HG02973 (cell line): ENCODE measurements at regions not wholly inside any gene's neighbourhood (a gene's known extent, or its start where the extent isn't known, plus 50 kb on each side); places are given as distances from the start of the nearest gene placed in this dataset.
"Not testable (repeated sequence)": the region's sequence is repeated elsewhere in the genome, so short reads cannot be mapped to it uniquely, and the experiment has no call there.

ENCODE experiments used
- ATAC-seq: cut with Tn5 transposase; IDR thresholded peaks from one replicate; pipeline ENCODE4 v1.9.1; 2021; ENCODE audit warnings: moderate library complexity; ENCODE audit not compliant: unreplicated experiment

- ATAC-seq = no peak
Measured at GRCh38 chr12:38016602-38017001, 300.0 kb upstream of the ALG10B start.

GRCh38 chr12:38025916-38026315 lies 290.7 kb upstream of the ALG10B start:
- no peak for ATAC-seq

- ATAC-seq = no peak
Measured at GRCh38 chr12:38053113-38053512, 263.5 kb upstream of the ALG10B start.

DNA sequence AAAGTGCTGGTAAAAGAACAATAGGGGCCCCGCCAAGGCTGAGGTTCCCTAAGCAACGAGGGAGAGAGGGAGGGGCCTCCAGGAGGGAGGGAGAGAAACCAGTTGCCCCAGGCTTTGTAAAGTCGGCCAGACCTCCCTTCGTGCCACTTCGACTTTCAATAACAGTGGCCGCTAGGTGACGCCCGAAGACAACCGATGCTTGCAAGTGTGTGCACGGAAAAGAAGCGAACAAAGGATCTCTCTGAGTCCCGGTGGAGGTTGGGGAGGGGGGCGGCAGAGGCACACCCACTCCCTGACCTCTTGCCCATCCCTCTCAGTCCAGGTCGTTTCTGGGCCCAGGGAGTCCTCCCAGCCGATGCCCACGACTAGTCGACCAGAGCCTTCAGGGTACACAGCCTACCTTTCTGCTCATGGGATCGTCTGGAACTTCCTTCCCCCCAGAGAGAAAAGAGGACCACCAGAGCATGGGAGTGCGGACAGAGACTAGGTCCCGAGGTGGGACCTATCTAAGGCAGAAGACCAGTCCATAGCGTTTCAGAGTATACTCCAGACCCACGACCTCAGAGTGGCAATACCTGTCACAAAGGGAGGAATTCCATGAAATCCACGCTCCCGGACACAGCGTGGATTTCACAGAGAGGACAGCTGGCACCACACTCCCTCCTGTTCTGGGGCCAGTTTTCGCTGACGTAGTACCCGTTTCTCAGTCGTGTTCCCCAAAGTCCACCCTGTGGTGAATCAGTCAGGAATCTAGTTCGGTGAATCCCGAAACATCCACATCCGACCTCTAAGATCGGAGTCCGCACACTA lies 262.7 kb upstream of the ALG10B start:
- ATAC-seq = no peak

DNA sequence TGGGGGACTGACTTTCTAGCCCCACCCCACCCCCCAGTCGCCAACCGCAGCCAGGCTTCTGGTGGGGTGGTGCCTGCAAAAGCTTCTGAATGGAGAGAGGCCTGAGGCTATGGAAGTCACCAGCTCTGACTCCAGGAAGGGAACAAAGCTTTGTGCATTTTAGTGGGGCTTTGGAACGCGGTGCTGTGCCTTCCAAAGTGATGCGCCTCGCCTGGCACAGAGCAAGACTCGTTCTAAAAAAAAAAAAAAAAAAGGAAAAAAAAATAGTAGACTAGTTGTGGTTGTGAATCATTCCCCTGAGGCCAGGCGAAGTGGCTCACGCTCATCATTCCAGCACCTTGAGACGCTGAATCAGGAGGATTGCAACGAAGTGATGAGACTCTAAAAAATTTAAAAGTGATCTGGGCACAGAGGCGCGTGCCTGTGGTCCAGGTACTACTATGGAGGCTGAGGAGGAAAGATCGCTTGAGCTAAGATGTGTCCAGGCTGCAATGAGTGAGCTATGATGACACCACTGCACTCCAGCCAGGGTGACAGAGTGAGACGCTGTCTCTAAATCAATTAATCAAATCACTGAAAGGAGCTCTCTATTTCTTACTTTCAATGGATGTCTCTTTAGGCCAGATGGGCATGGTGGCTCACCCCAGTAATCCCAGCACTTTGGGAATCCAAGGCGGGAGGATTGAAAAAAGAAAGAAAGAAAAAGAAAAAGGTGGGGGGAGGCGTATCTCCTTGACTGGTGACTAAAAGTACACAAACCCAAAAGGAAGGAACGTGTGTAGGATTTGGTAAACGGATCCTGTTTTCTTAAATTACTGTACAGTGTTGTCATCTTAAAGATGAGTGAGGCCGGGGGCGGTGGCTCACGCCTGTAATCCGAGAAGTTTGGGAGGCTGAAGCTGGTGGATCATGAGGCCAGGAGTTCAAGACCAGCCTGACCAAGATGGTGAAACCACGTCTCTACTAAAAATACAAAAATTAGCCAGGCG lies 259.6 kb upstream of the ALG10B start:
- ATAC-seq = no peak

GRCh38 chr12:38099686-38100085 lies 216.9 kb upstream of the ALG10B start:
- ATAC-seq = no peak

DNA sequence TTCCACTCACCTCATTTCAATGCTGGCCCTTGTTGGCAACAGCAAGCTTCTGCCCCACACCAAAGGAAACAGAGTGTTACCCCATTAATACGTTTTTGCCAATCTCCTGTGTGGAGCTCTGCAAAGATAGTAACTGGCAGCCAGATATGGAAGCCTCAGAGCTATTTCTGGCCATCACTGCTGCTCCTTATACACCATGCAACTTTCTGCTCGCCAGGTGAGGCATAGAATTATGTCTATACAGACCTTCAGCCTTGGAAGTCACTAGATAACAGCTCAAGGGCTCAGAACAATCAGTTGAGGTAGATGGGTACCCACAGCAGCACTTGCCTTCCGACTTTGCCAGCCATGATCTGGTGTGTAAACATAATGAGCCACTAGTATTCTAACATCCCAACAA lies 214.8 kb upstream of the ALG10B start:
- ATAC-seq = no peak

GRCh38 chr12:38102197-38102596 lies 214.4 kb upstream of the ALG10B start:
- no peak for ATAC-seq

DNA sequence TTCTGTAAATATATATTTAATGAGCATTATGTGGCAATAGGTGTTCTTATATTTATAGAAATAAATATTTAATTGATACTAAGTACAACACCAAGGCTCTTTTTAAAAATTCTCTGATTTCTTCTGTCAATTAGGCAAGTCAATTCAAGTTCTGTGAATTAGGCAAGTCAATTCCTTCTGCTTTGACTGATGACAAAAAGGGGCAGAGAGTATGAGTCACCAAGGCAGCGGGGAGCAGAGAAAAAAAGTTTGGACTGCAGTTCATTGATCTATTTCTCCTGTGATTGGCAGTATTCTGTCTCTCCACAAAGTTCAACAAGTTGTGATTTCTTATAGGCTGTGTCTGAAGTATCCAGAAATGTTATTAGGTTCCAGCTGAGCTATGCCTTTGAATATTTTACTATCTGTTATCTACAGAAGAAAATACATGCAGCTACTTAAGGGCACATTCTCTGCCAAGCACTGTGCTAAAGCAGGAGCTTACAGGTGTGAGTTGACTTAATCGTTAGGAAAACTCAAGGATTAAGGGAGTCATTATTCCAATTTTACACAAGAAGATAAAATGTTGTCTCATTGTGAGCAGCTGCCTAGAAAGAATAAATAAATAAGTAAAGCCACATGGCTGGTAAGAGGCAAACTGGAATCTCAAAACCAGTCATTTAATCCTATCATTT lies 206.4 kb upstream of the ALG10B start:
- ATAC-seq = no peak

- ATAC-seq = no peak
Measured at GRCh38 chr12:38113991-38114390, 202.6 kb upstream of the ALG10B start.

DNA sequence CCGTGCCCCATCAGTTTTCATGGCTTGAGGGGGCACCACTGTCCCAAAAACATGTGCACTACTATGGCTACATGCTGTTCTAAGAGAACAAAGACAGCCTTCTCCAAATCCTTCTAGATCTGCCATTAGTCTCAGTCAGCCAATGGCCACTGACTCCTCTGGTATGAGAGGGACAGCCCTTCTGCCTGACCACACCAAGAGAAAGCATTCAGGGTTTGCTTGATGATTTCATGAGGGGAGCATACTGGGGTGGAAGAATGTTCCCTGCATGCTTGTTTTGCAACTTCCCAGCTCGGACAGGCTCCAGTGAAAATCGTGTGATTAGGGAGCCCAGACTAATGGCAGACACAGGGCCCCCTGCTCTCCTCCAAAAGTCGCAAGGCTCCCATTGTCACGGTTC lies 199.6 kb upstream of the ALG10B start:
- no peak for ATAC-seq

DNA sequence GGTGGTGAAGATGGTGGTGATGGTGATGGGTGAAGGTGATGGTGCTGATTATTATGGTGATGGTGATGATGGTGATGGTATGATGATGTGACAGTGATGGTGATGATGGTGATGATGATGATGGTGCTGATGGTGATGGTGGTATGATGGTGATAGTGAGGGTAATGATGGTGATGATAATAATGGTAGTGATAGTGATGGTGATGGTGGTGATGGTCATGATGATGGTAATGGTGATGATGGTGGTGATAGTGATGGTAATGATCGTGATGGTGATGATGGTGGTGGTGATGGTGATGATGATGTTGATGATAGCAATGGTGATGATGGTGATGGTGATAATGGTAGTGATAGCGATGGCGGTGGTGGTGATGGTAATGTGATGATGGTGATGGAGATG lies 197.9 kb upstream of the ALG10B start:
- no peak for ATAC-seq

- no peak for ATAC-seq
Measured at GRCh38 chr12:38120438-38120837, 196.1 kb upstream of the ALG10B start.

- ATAC-seq = not testable (repeated sequence)
Measured at GRCh38 chr12:38123028-38123427, 193.5 kb upstream of the ALG10B start.

- no peak for ATAC-seq
Measured at GRCh38 chr12:38123566-38124246, 192.9 kb upstream of the ALG10B start.

DNA sequence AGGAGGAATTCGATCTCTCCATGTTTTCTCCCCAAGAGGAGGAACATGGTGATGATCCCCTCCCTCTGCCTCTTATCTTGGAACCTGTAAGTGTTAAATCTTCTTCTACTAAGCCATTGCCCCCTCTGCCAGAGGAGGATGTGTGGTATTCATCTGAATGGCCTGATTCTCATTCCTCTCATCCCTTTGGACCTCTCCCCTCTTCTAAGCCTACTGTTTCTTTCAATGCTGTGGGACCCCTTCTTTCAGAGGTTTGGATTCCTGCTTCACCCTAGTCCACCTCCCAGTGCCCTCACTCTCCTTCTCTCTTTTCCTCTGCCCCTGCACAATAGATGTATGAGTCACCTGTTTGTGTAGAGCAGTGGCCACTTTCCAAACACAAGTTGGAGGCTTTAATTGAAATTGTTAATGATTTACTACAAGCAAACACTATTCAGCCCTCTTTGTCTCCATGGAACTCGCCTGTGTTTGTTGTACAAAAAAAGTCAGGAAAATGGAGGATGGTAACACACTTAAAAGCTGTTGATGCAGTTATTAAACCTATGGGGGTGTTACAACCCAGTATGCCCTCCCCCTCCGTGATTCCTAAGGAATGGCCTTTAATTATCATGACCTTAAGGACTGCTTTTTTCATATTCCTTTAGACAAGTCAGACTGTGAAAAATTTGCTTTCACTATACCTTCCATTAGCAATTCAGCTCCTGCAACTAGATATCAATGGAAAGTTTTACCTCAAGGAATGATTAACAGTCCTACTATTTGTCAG lies 192.1 kb upstream of the ALG10B start:
- no peak for ATAC-seq

DNA sequence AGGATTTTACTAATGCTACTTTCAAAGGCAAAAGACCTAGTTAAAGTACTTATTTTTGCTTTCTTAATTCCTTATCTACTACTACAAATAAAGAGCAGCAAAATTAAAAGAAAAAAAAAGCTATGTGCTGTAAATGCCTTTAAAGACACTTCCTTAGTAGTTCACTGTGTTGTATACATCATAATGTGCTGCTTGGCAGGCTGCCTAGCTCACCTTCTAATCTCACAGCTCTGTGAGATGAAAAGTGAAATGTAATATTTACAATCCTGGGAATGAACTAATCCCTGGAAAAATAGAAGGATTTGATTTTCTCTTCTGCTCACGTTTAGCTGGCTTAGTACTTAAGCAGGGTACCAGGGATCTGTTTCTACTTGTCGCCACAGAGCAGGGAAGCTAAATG lies 184.4 kb upstream of the ALG10B start:
- no peak for ATAC-seq

GRCh38 chr12:38137287-38137686 lies 179.3 kb upstream of the ALG10B start:
- no peak for ATAC-seq

- ATAC-seq = no peak
Measured at GRCh38 chr12:38137716-38138115, 178.9 kb upstream of the ALG10B start.
